ENCODE measurements at regions not wholly inside any gene's neighbourhood (a gene's known extent, or its start where the extent isn't known, plus 50 kb on each side); places are given as distances from the start of the nearest gene placed in this dataset.

DNA sequence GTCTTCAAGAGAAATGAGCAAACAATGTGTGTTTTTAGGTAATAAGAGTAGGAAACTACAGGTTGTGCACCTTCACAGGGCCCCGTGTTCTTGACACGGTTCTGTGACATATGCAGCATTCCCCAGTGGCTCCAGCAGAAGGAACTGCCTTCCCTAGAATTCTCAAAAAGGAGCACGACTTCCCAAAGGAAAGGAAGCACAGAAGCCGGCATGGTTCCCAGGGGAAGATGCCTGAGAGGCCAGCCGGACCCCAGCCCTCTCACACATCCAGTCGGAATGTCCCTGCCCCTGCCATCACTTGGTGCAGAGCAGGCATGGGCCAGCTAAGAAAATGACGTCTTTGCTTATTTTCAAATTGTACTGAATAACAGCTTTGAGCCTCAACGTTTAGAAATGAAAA lies 187.3 kb upstream of the NSMCE3 start:
- TF ChIP-seq, protein P1, sequence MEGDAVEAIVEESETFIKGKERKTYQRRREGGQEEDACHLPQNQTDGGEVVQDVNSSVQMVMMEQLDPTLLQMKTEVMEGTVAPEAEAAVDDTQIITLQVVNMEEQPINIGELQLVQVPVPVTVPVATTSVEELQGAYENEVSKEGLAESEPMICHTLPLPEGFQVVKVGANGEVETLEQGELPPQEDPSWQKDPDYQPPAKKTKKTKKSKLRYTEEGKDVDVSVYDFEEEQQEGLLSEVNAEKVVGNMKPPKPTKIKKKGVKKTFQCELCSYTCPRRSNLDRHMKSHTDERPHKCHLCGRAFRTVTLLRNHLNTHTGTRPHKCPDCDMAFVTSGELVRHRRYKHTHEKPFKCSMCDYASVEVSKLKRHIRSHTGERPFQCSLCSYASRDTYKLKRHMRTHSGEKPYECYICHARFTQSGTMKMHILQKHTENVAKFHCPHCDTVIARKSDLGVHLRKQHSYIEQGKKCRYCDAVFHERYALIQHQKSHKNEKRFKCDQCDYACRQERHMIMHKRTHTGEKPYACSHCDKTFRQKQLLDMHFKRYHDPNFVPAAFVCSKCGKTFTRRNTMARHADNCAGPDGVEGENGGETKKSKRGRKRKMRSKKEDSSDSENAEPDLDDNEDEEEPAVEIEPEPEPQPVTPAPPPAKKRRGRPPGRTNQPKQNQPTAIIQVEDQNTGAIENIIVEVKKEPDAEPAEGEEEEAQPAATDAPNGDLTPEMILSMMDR (conservative IDR thresholded peaks at IDR 0.05; ENCODE audit: control insufficient read depth, insufficient read depth, low read depth, low read length): no peak
- no peak for DNase-seq (ENCODE audit: low read depth)
- H3K4me3 ChIP-seq (ENCODE audit: control insufficient read depth, low read depth, low read length): no peak overlapping the region

DNA sequence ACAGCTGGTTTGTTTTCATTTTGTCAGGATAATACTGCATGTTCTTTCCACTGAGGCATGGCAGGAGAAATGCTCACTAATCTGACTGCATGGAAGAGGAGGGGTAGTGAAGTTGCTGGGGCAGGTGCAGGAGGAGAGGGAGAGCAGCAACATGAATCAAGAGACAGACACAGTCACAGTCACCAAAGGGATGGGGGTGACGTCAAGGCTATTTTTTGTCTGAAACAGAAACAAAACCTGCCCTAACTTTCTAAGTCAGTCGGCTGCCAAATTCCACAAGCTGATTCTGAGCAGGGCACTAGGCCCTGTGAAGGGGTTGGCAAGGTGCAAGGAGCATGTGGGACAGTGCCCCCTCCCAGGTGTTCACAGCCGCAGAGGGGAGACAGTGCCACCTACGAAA lies 186.6 kb upstream of the NSMCE3 start:
- TF ChIP-seq, protein P1 (conservative IDR thresholded peaks at IDR 0.05; ENCODE audit: control insufficient read depth, insufficient read depth, low read depth, low read length): no peak
- no peak for DNase-seq (ENCODE audit: low read depth)
- H3K4me3 ChIP-seq (ENCODE audit: control insufficient read depth, low read depth, low read length): no peak overlapping the region

DNA sequence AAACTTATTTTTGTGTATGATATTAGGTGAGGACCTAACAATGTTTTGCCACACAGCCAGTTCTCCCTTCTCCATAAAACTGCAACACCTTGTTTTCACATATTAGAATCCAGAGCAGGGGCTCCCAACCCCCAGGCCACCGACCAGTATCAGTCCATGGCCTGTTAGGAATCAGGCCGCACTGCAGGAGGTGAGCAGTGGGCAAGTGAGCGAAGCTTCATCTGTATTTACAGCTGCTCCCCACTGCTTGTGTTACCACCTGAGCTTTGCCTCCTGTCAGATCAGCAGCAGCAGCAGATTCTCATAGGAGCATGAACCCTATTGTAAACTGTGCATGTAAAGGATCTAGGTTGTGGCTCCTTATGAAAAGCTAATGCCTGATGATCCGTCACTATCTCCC lies 185.9 kb upstream of the NSMCE3 start:
- H3K4me3 ChIP-seq (ENCODE audit: control insufficient read depth, low read depth, low read length): no peak overlapping the region
- TF ChIP-seq, protein P1 (conservative IDR thresholded peaks at IDR 0.05; ENCODE audit: control insufficient read depth, insufficient read depth, low read depth, low read length): no peak
- no peak for DNase-seq (ENCODE audit: low read depth)

DNA sequence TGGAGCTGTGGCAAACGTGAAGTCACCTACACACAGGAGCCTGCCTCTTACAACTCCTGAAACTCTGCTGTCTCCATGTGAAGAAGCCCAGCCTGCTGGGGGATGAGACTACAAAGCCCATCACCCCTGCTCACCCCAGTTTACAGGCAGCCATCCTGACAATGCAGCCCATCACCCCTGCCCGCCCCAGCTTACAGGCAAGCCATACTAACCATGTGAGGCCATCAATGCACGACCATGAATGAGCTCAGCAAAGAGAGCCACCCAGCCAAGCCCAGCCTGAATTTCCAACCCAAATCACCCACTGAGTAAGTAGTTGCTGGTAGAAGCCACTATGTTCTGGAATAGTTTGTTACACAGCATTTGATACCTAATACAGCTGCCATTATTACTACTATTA lies 185.4 kb upstream of the NSMCE3 start:
- no peak for DNase-seq (ENCODE audit: low read depth)
- TF ChIP-seq, protein P1 (conservative IDR thresholded peaks at IDR 0.05; ENCODE audit: control insufficient read depth, insufficient read depth, low read depth, low read length): no peak
- no peak overlapping the region for H3K4me3 ChIP-seq (ENCODE audit: control insufficient read depth, low read depth, low read length)

DNA sequence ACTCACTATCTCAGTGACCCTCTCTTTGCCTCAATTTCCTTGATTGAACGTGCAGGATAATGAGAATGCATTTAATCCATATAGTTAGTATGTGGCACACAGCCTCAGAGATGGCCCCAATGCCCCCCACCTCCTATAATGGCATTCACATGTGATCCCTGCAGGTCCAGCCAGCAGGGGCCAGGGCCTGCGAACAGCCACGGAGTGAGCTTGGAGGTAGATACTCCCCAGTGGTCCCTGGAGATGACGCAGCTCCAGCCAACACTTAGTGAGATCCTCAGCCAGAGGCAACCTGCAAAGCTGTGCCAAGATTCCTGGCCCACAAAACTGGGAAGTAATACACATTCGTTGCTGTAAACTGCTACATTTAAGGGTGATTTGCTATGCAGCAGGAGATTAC lies 184.9 kb upstream of the NSMCE3 start:
- H3K4me3 ChIP-seq (ENCODE audit: control insufficient read depth, low read depth, low read length): no peak overlapping the region
- TF ChIP-seq, protein P1 (conservative IDR thresholded peaks at IDR 0.05; ENCODE audit: control insufficient read depth, insufficient read depth, low read depth, low read length): no peak
- DNase-seq (ENCODE audit: low read depth): no peak

DNA sequence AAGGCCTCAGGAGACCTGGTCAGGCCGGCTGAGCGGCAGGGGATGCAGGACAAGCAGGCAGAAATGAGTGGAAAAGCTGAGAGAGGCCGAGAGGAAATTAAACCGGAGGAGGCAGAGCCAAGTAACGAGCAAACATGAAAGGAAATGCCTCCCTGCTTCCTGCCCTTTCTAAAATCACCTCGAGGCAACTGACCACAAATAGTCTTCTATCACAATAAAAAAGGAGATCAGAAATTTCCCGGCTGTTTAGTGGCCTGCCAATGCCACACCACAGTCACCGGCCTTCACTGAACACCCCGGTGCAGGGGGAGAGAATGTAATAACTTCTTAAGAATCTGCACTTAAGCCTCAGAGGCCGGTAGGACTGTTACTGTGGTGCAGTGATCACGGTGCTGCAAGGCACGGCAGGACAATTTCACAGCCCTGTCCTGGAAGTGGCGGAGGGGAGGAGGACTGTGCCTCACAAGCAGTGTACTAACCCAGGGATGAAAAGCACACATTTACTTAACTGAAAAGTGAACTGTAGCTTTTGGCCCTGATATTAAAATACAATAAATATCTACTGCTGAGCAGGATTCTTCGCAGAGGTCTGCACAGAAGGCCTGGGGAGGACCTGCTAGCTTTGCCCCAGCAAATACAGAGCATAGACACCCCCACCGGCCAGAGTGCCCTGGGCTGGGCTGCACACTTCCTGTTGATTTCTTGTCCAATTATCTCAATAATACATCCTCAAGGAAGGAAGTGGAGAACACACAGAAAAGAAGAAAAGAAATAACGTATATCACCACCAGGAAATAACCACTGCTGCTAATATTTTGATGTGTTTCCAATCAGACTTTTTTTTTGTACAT lies 183.5 kb upstream of the NSMCE3 start:
- no peak overlapping the region for H3K4me3 ChIP-seq (ENCODE audit: control insufficient read depth, low read depth, low read length)
- TF ChIP-seq, protein P1 (conservative IDR thresholded peaks at IDR 0.05; ENCODE audit: control insufficient read depth, insufficient read depth, low read depth, low read length): no peak
- DNase-seq (ENCODE audit: low read depth): no peak

All from fibroblast of mammary gland (primary cell).